ENCODE measurements at regions not wholly inside any gene's neighbourhood (a gene's known extent, or its start where the extent isn't known, plus 50 kb on each side); places are given as distances from the start of the nearest gene placed in this dataset.
"Not testable (repeated sequence)": the region's sequence is repeated elsewhere in the genome, so short reads cannot be mapped to it uniquely, and the experiment has no call there.

GRCh38 chr13:18995259-18995873, 186.3 kb downstream of the TUBA3C start:
- WGBS (ENCODE audit: insufficient coverage, low lambda C conversion rate) = no CpG with 5 or more reads among the region's 1 CpG
- no peaks in the 10 kb centered on the region for H3K4me1 ChIP-seq (ENCODE audit: control insufficient read depth, insufficient read depth, low read length)
- no peak overlapping the region for H3K4me3 ChIP-seq (ENCODE audit: low read length)
- peaks cover 7% of the 10 kb centered on the region for H3K9me3 ChIP-seq (ENCODE audit: control insufficient read depth, low read depth, low read length)
- no peak overlapping the region for H3K27ac ChIP-seq (ENCODE audit: low read length)
- H3K36me3 ChIP-seq (ENCODE audit: control insufficient read depth, insufficient read depth, low read length) = no peaks in the 10 kb centered on the region
- no peaks in the 10 kb centered on the region for H3K27me3 ChIP-seq (ENCODE audit: control insufficient read depth, insufficient read depth, low read length)
- no peak for DNase-seq

GRCh38 chr13:18993884-18994660, 187.6 kb downstream of the TUBA3C start:
- 60% methylated on average over 2 of the region's 2 CpGs for WGBS (ENCODE audit: insufficient coverage, low lambda C conversion rate)
- DNase-seq = no peak

GRCh38 chr13:18992791-18993190, 188.8 kb downstream of the TUBA3C start:
- DNase-seq = no peak
- no CpG with 5 or more reads among the region's 1 CpG for WGBS (ENCODE audit: insufficient coverage, low lambda C conversion rate)
- Histone ChIP-seq H3K27ac (ENCODE audit: low read length) (no peak overlapping the region), H3K27me3 (ENCODE audit: control insufficient read depth, insufficient read depth, low read length) (no peaks in the 10 kb centered on the region), H3K9me3 (ENCODE audit: control insufficient read depth, low read depth, low read length) (peaks cover 7% of the 10 kb centered on the region), H3K36me3 (ENCODE audit: control insufficient read depth, insufficient read depth, low read length) (no peaks in the 10 kb centered on the region), H3K4me3 (ENCODE audit: low read length) (no peak overlapping the region), H3K4me1 (ENCODE audit: control insufficient read depth, insufficient read depth, low read length) (no peaks in the 10 kb centered on the region)

More at GRCh38 chr13:18993884-18994660, 187.6 kb downstream of the TUBA3C start:
- Histone ChIP-seq H3K4me3 (ENCODE audit: low read length) (no peak overlapping the region), H3K27me3 (ENCODE audit: control insufficient read depth, insufficient read depth, low read length) (no peaks in the 10 kb centered on the region), H3K4me1 (ENCODE audit: control insufficient read depth, insufficient read depth, low read length) (no peaks in the 10 kb centered on the region), H3K36me3 (ENCODE audit: control insufficient read depth, insufficient read depth, low read length) (no peaks in the 10 kb centered on the region), H3K27ac (ENCODE audit: low read length) (no peak overlapping the region), H3K9me3 (ENCODE audit: control insufficient read depth, low read depth, low read length) (peaks cover 7% of the 10 kb centered on the region)

GRCh38 chr13:18991060-18991459, 190.6 kb downstream of the TUBA3C start:
- Histone ChIP-seq H3K9me3 (ENCODE audit: control insufficient read depth, low read depth, low read length) (peaks cover 7% of the 10 kb centered on the region), H3K27me3 (ENCODE audit: control insufficient read depth, insufficient read depth, low read length) (no peaks in the 10 kb centered on the region), H3K4me1 (ENCODE audit: control insufficient read depth, insufficient read depth, low read length) (no peaks in the 10 kb centered on the region), H3K27ac (ENCODE audit: low read length) (no peak overlapping the region), H3K36me3 (ENCODE audit: control insufficient read depth, insufficient read depth, low read length) (no peaks in the 10 kb centered on the region), H3K4me3 (ENCODE audit: low read length) (no peak overlapping the region)
- DNase-seq = no peak
- WGBS (ENCODE audit: insufficient coverage, low lambda C conversion rate) = no CpG with 5 or more reads among the region's 2 CpGs

GRCh38 chr13:18978447-18978846, 203.2 kb downstream of the TUBA3C start:
- no peaks in the 10 kb centered on the region for H3K36me3 ChIP-seq (ENCODE audit: control insufficient read depth, insufficient read depth, low read length)
- no peaks in the 10 kb centered on the region for H3K27me3 ChIP-seq (ENCODE audit: control insufficient read depth, insufficient read depth, low read length)
- peaks cover 12% of the 10 kb centered on the region for H3K9me3 ChIP-seq (ENCODE audit: control insufficient read depth, low read depth, low read length)
- H3K27ac ChIP-seq (ENCODE audit: low read length) = no peak overlapping the region
- no CpG with 5 or more reads among the region's 1 CpG for WGBS (ENCODE audit: insufficient coverage, low lambda C conversion rate)
- no peaks in the 10 kb centered on the region for H3K4me1 ChIP-seq (ENCODE audit: control insufficient read depth, insufficient read depth, low read length)
- DNase-seq = no peak
- no peak overlapping the region for H3K4me3 ChIP-seq (ENCODE audit: low read length)

GRCh38 chr13:18977857-18978256, 203.8 kb downstream of the TUBA3C start:
- Histone ChIP-seq H3K27ac (ENCODE audit: low read length) (no peak overlapping the region), H3K9me3 (ENCODE audit: control insufficient read depth, low read depth, low read length) (peaks cover 12% of the 10 kb centered on the region), H3K36me3 (ENCODE audit: control insufficient read depth, insufficient read depth, low read length) (no peaks in the 10 kb centered on the region), H3K27me3 (ENCODE audit: control insufficient read depth, insufficient read depth, low read length) (no peaks in the 10 kb centered on the region), H3K4me1 (ENCODE audit: control insufficient read depth, insufficient read depth, low read length) (no peaks in the 10 kb centered on the region), H3K4me3 (ENCODE audit: low read length) (no peak overlapping the region)
- WGBS (ENCODE audit: insufficient coverage, low lambda C conversion rate) = no CpG with 5 or more reads among the region's 5 CpGs
- no peak for DNase-seq

GRCh38 chr13:18971576-18972219, 209.9 kb downstream of the TUBA3C start:
- Histone ChIP-seq H3K9me3 (ENCODE audit: control insufficient read depth, low read depth, low read length) (no peaks in the 10 kb centered on the region), H3K4me1 (ENCODE audit: control insufficient read depth, insufficient read depth, low read length) (no peaks in the 10 kb centered on the region), H3K27me3 (ENCODE audit: control insufficient read depth, insufficient read depth, low read length) (no peaks in the 10 kb centered on the region), H3K36me3 (ENCODE audit: control insufficient read depth, insufficient read depth, low read length) (no peaks in the 10 kb centered on the region), H3K4me3 (ENCODE audit: low read length) (no peak overlapping the region), H3K27ac (ENCODE audit: low read length) (no peak overlapping the region)
- no peak for DNase-seq
- no CpG with 5 or more reads among the region's 4 CpGs for WGBS (ENCODE audit: insufficient coverage, low lambda C conversion rate)

- no peak for DNase-seq
- WGBS (ENCODE audit: insufficient coverage, low lambda C conversion rate) = no CpG with 5 or more reads among the region's 14 CpGs
- H3K4me1 ChIP-seq (ENCODE audit: control insufficient read depth, insufficient read depth, low read length) = no peaks in the 10 kb centered on the region
- no peak overlapping the region for H3K27ac ChIP-seq (ENCODE audit: low read length)
- no peaks in the 10 kb centered on the region for H3K36me3 ChIP-seq (ENCODE audit: control insufficient read depth, insufficient read depth, low read length)
- H3K27me3 ChIP-seq (ENCODE audit: control insufficient read depth, insufficient read depth, low read length) = no peaks in the 10 kb centered on the region
- H3K4me3 ChIP-seq (ENCODE audit: low read length) = no peak overlapping the region
- peaks cover 24% of the 10 kb centered on the region for H3K9me3 ChIP-seq (ENCODE audit: control insufficient read depth, low read depth, low read length)
Observed at GRCh38 chr13:18965347-18965855, 216.2 kb downstream of the TUBA3C start.

GRCh38 chr13:18964942-18965341, 216.7 kb downstream of the TUBA3C start:
- no CpG with 5 or more reads among the region's 11 CpGs for WGBS (ENCODE audit: insufficient coverage, low lambda C conversion rate)
- no peaks in the 10 kb centered on the region for H3K27me3 ChIP-seq (ENCODE audit: control insufficient read depth, insufficient read depth, low read length)
- no peaks in the 10 kb centered on the region for H3K4me1 ChIP-seq (ENCODE audit: control insufficient read depth, insufficient read depth, low read length)

GRCh38 chr13:18963684-18964083, 217.9 kb downstream of the TUBA3C start:
- not testable (repeated sequence) for H3K27me3 ChIP-seq (ENCODE audit: control insufficient read depth, insufficient read depth, low read length); H3K4me1 ChIP-seq (ENCODE audit: control insufficient read depth, insufficient read depth, low read length); DNase-seq; H3K27ac ChIP-seq (ENCODE audit: low read length); H3K4me3 ChIP-seq (ENCODE audit: low read length); H3K36me3 ChIP-seq (ENCODE audit: control insufficient read depth, insufficient read depth, low read length)
- WGBS (ENCODE audit: insufficient coverage, low lambda C conversion rate) = no CpG with 5 or more reads among the region's 10 CpGs
- H3K9me3 ChIP-seq (ENCODE audit: control insufficient read depth, low read depth, low read length) = peaks cover 35% of the 10 kb centered on the region

More at GRCh38 chr13:18964942-18965341, 216.7 kb downstream of the TUBA3C start:
- no peak overlapping the region for H3K4me3 ChIP-seq (ENCODE audit: low read length)
- H3K36me3 ChIP-seq (ENCODE audit: control insufficient read depth, insufficient read depth, low read length) = no peaks in the 10 kb centered on the region
- no peak overlapping the region for H3K27ac ChIP-seq (ENCODE audit: low read length)
- peaks cover 26% of the 10 kb centered on the region for H3K9me3 ChIP-seq (ENCODE audit: control insufficient read depth, low read depth, low read length)
- no peak for DNase-seq
